Heart right ventricle (tissue), 16 donors: ENCODE measurements at regions not wholly inside any gene's neighbourhood (a gene's known extent, or its start where the extent isn't known, plus 50 kb on each side); places are given as distances from the start of the nearest gene placed in this dataset.

Experiments used
- ATAC-seq, 8 donors: fragments of 200-7000 bp; cut with Tn5 transposase; one replicate each; pipeline ENCODE4 v1.9.1; 2020; ENCODE audit warnings: mild to moderate bottlenecking in 8 of 8, moderate library complexity in 8 of 8, moderate number of reproducible peaks in 1 of 8
- DNase-seq, 2 donors: peaks; one replicate each; pipeline ENCODE4 v3.0.0-alpha.2; 2020
- H3K27ac ChIP-seq, 10 donors: fragments of 200-600 bp; sonication (generic) in 2 of 10; one replicate each; pipeline versions ENCODE4 v1.5.0 to v1.8.0; 2020 to 2022; ENCODE audit warnings: mild to moderate bottlenecking in 3 of 10
- H3K27me3 ChIP-seq, 7 donors: fragments of 200-600 bp; one replicate each; pipeline ENCODE4 v1.8.0; 2021 to 2022; ENCODE audit warnings: mild to moderate bottlenecking in 2 of 7
- H3K36me3 ChIP-seq, 9 donors: fragments of 200-600 bp; sonication (generic) in 1 of 9; one replicate each; pipeline versions ENCODE4 v1.5.0 to v1.8.0; 2020 to 2022; ENCODE audit warnings: mild to moderate bottlenecking in 2 of 9
- H3K4me1 ChIP-seq, 9 donors: fragments of 200-600 bp; sonication (generic) in 1 of 9; one replicate each; pipeline versions ENCODE4 v1.5.0 to v1.8.0; 2020 to 2022; ENCODE audit warnings: mild to moderate bottlenecking in 4 of 9
- H3K4me3 ChIP-seq, 10 donors: fragments of 200-600 bp; sonication (generic) in 2 of 10; one replicate each; pipeline versions ENCODE4 v1.5.0 to v1.8.0; 2020 to 2022; ENCODE audit warnings: mild to moderate bottlenecking in 7 of 10, moderate library complexity in 2 of 10
- H3K9me3 ChIP-seq, 11 donors: fragments of 200-600 bp in 10 of 11; sonication (generic) in 2 of 11; one replicate each; pipeline versions ENCODE4 v1.5.0 to v1.8.0; 2013 to 2022; ENCODE audit warnings: mild to moderate bottlenecking in 2 of 11, control low read depth in 1 of 11, moderate library complexity in 1 of 11
- CTCF ChIP-seq, 9 donors: fragments of 200-600 bp; sonication (generic) in 2 of 9; IDR thresholded peaks; one replicate each; pipeline versions ENCODE4 v1.5.0 to v1.8.0; 2021 to 2022; ENCODE audit warnings: antibody characterized with exemption in 9 of 9, mild to moderate bottlenecking in 5 of 9, moderate library complexity in 1 of 9
- WGBS, 2 donors: extraction: QIAGEN DNeasy Blood & Tissue Kit; methylation state at CpG; one replicate each; pipeline ENCODE4 v1.1.7; 2013; ENCODE audit warnings: inconsistent platforms in 1 of 2; 5-methylcytosine and 5-hydroxymethylcytosine counted together
- intact Hi-C, 10 donors: fragments of 100-400 bp; cut with DNase I; formaldehyde crosslinking; loops; one replicate each; pipeline versions ENCODE4 v1.11.1 to v1.14.2; 2022
- donor health status: Arrhythmogenic right ventricular cardiomyopathy.
- donor health status: ischemic (EF 13 %, LVEDD 7.1; RV severe dilation, severe dysfunction).
- donor health status: healthy with polysubstance abuse.
- donor health status: DM: no; HTN: yes; CAD: no.
- donor health status: DM: no; HTN: no; CAD: no.
- donor health status: ischemic (EF 25% LVEDD 6.9; RV normal size, moderate dysfunction).
- donor health status: ischemic (EF 25% LVEDD 5.7; RV mildly dilated, moderate dysfunction).
- donor health status: healthy.
- donor health status: DM: yes; HTN: yes; CAD: no.
- donor health status: Ischemic cardiomyopathy.
- donor health status: ischemic (EF 35%, LVEDD 5.7; RV mildly dilated, moderate dysfunction).
- donor health status: nonischemic (EF 11% LVEDD 7.7; RV severe dilation, severe dysfunction).
- donor health status: DM: yes; HTN: yes; CAD: no.
- donor health status: PGD.
- donor health status: ischemic (EF 29% LVEDD 5.4; RV normal size, mild dysfunction).
- donor health status: nonischemic (EF 23%, LVEDD 6.1; RV moderate dilation, normal function).

GRCh38 chr10:21463436-21463835 lies 62.0 kb downstream of the SKIDA1 start:
- Histone ChIP-seq H3K27ac (no peak overlapping the region), H3K27me3 (no peaks in the 10 kb centered on the region), H3K9me3 (no peaks in the 10 kb centered on the region), H3K4me3 (no peak overlapping the region), H3K4me1 (no peaks in the 10 kb centered on the region), H3K36me3 (no peaks in the 10 kb centered on the region)
- DNase-seq, result no peak
- intact Hi-C loops, result no loop called here
- TF ChIP-seq CTCF (IDR thresholded peaks at IDR 0.05), result no peak
- ATAC-seq, result no peak
- 72 to 75% methylated on average over 3 of the region's 3 CpGs for WGBS, 2 donors

- no peak for TF ChIP-seq CTCF (IDR thresholded peaks at IDR 0.05)
- no peaks in the 10 kb centered on the region for H3K4me1 ChIP-seq
- H3K27ac ChIP-seq, result no peak overlapping the region
- no peak overlapping the region for H3K4me3 ChIP-seq
- no peak for DNase-seq
- no peaks in the 10 kb centered on the region for H3K36me3 ChIP-seq
- 63 to 65% methylated on average over 5 of the region's 5 CpGs for WGBS, 2 donors
- H3K9me3 ChIP-seq, result peaks cover 0 to 28% (median 0%) of the 10 kb centered on the region in 11 donors
- ATAC-seq, result no peak
- H3K27me3 ChIP-seq, result no peaks in the 10 kb centered on the region
- intact Hi-C loops, result no loop called here
These were observed 67.2 kb downstream of the SKIDA1 start for GRCh38 chr10:21458126-21458871.

- intact Hi-C loops, result no loop called here
- Histone ChIP-seq H3K4me3 (no peak overlapping the region), H3K9me3 (peaks cover 0 to 28% (median 0%) of the 10 kb centered on the region in 11 donors), H3K36me3 (no peaks in the 10 kb centered on the region), H3K4me1 (no peaks in the 10 kb centered on the region), H3K27me3 (no peaks in the 10 kb centered on the region), H3K27ac (no peak overlapping the region)
- ATAC-seq, result no peak
- no peak for DNase-seq
- TF ChIP-seq CTCF (IDR thresholded peaks at IDR 0.05), result no peak
- WGBS, 2 donors, result 95 to 97% methylated on average over 5 of the region's 5 CpGs
These were observed 69.3 kb downstream of the SKIDA1 start for GRCh38 chr10:21456160-21456559.

- ATAC-seq (no peak), DNase-seq (no peak)
- intact Hi-C loops, result no loop called here
- Histone ChIP-seq H3K27ac (no peak overlapping the region), H3K9me3 (peaks cover 0 to 36% (median 4%) of the 10 kb centered on the region in 11 donors), H3K4me1 (no peaks in the 10 kb centered on the region), H3K36me3 (no peaks in the 10 kb centered on the region), H3K4me3 (no peak overlapping the region), H3K27me3 (no peaks in the 10 kb centered on the region)
- no peak for TF ChIP-seq CTCF (IDR thresholded peaks at IDR 0.05)
- 92 to 93% methylated on average over 3 of the region's 3 CpGs for WGBS, 2 donors
These were observed 73.3 kb downstream of the SKIDA1 start for GRCh38 chr10:21452203-21452602.
